Esophagus squamous epithelium (tissue), 5 donors: ENCODE measurements at regions not wholly inside any gene's neighbourhood (a gene's known extent, or its start where the extent isn't known, plus 50 kb on each side); places are given as distances from the start of the nearest gene placed in this dataset.

ENCODE experiments used
- DNase-seq: peaks from one replicate; lab custom pipeline; 2025; lab: John Stamatoyannopoulos, UW
- H3K27ac ChIP-seq, 4 donors: fragments of 200-600 bp; sonication (generic); one replicate each; pipeline ENCODE4 v1.5.1; 2016 to 2019; ENCODE audit warnings: mild to moderate bottlenecking in 1 of 4
- H3K27me3 ChIP-seq, 4 donors: fragments of 200-600 bp; sonication (generic); 1 replicate in 3 of 4; 2 replicates in 1 of 4; pipeline versions ENCODE4 v1.5.1 to v1.6.0; 2017 to 2021; ENCODE audit warnings: antibody characterized with exemption in 1 of 4
- H3K36me3 ChIP-seq, 3 donors: fragments of 200-600 bp; sonication (generic); one replicate each; pipeline ENCODE4 v1.5.1; 2016 to 2019
- H3K4me1 ChIP-seq, 3 donors: fragments of 200-600 bp; sonication (generic); one replicate each; pipeline ENCODE4 v1.5.1; 2017 to 2019
- H3K4me3 ChIP-seq, 4 donors: fragments of 200-600 bp; sonication (generic); 1 replicate in 3 of 4; 2 replicates in 1 of 4; pipeline ENCODE4 v1.5.1; 2016 to 2019; ENCODE audit warnings: mild to moderate bottlenecking in 2 of 4, moderate library complexity in 1 of 4
- H3K9me3 ChIP-seq, 3 donors: fragments of 200-600 bp; sonication (generic); one replicate each; pipeline ENCODE4 v1.5.1; 2016 to 2019
- POLR2A ChIP-seq, 4 donors: fragments of 450-650 bp; IDR thresholded peaks; one replicate each; pipeline ENCODE4 v1.6.1; 2017; ENCODE audit warnings: antibody characterized with exemption in 4 of 4, mild to moderate bottlenecking in 4 of 4, moderate library complexity in 3 of 4
- WGBS, 2 donors: methylation state at CpG; one replicate each; pipeline ENCODE4 v1.1.5; 2018; 5-methylcytosine and 5-hydroxymethylcytosine counted together
- intact Hi-C: fragments of 100-400 bp; cut with DNase I; formaldehyde crosslinking; loops from one replicate; pipeline ENCODE4 v1.15.0; 2022
- TF ChIP-seq, protein P1 (sequence below), 6 experiments: fragments of 450-650 bp in 4 of 6; fragments of 200-600 bp in 2 of 6; sonication (generic) in 2 of 6; IDR thresholded peaks; one replicate each; pipeline ENCODE4 v1.5.1; 2016 to 2019; ENCODE audit warnings: antibody characterized with exemption in 6 of 6, mild to moderate bottlenecking in 4 of 6, moderate library complexity in 4 of 6
- donor health status: DM: yes; HTN: yes; CAD: no.

- no peaks in the 10 kb centered on the region for H3K4me1 ChIP-seq
- H3K36me3 ChIP-seq = no peaks in the 10 kb centered on the region
- no peak overlapping the region for H3K27ac ChIP-seq
- WGBS, 2 donors = 93 to 95% methylated on average over 3 of the region's 3 CpGs
- intact Hi-C loops = no loop called here
- H3K27me3 ChIP-seq = no peaks in the 10 kb centered on the region
- DNase-seq = no peak
- no peaks in the 10 kb centered on the region for H3K9me3 ChIP-seq
- no peak for TF ChIP-seq POLR2A (IDR thresholded peaks at IDR 0.05)
- H3K4me3 ChIP-seq = no peak overlapping the region
Observed at GRCh38 chr1:193973428-193973827, 787.0 kb upstream of the B3GALT2 start.

- no peaks in the 10 kb centered on the region for H3K27me3 ChIP-seq
- H3K9me3 ChIP-seq = no peaks in the 10 kb centered on the region
- no peaks in the 10 kb centered on the region for H3K4me1 ChIP-seq
- intact Hi-C loops = no loop called here
- H3K4me3 ChIP-seq = no peak overlapping the region
- DNase-seq = no peak
- H3K27ac ChIP-seq = no peak overlapping the region
- 64 to 74% methylated on average over 3 of the region's 3 CpGs for WGBS, 2 donors
- H3K36me3 ChIP-seq = no peaks in the 10 kb centered on the region
- TF ChIP-seq, protein P1, sequence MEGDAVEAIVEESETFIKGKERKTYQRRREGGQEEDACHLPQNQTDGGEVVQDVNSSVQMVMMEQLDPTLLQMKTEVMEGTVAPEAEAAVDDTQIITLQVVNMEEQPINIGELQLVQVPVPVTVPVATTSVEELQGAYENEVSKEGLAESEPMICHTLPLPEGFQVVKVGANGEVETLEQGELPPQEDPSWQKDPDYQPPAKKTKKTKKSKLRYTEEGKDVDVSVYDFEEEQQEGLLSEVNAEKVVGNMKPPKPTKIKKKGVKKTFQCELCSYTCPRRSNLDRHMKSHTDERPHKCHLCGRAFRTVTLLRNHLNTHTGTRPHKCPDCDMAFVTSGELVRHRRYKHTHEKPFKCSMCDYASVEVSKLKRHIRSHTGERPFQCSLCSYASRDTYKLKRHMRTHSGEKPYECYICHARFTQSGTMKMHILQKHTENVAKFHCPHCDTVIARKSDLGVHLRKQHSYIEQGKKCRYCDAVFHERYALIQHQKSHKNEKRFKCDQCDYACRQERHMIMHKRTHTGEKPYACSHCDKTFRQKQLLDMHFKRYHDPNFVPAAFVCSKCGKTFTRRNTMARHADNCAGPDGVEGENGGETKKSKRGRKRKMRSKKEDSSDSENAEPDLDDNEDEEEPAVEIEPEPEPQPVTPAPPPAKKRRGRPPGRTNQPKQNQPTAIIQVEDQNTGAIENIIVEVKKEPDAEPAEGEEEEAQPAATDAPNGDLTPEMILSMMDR (IDR thresholded peaks at IDR 0.05) = no peak
- no peak for TF ChIP-seq POLR2A (IDR thresholded peaks at IDR 0.05)
Observed at GRCh38 chr1:193971595-193971994, 785.2 kb upstream of the B3GALT2 start.

DNA sequence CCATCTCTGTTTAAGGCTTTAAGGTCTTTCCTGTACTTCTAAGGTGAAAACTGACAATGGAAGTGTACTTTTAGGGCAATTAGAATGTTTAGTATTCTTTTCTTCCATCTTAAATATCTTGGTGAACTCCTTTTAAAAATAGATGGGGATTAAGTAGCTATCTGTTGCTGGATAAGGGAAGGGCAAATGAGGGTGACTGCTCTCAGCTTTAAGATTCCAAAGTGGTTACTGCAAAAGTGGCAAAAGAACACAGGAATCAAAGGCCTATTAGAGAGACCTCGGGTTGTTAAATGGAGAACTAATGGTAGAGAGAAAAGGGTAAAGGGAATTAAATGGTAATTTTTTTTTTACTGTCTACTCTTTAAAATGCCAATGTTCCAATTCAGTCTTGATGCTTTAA is 774.1 kb upstream of the B3GALT2 start:
- WGBS, 2 donors = 40 to 43% methylated on average over 1 of the region's 1 CpG
- Histone ChIP-seq H3K36me3 (no peaks in the 10 kb centered on the region), H3K9me3 (no peaks in the 10 kb centered on the region), H3K4me3 (no peak overlapping the region), H3K27me3 (no peaks in the 10 kb centered on the region), H3K27ac (no peak overlapping the region), H3K4me1 (no peaks in the 10 kb centered on the region)
- intact Hi-C loops = no loop called here
- TF ChIP-seq, protein P1 (IDR thresholded peaks at IDR 0.05) = no peak
- no peak for TF ChIP-seq POLR2A (IDR thresholded peaks at IDR 0.05)
- DNase-seq = no peak

GRCh38 chr1:193960040-193960439 is 773.6 kb upstream of the B3GALT2 start:
- intact Hi-C loops = no loop called here
- DNase-seq = no peak
- 54 to 71% methylated on average over 2 of the region's 2 CpGs for WGBS, 2 donors
- no peak overlapping the region for H3K27ac ChIP-seq
- no peaks in the 10 kb centered on the region for H3K4me1 ChIP-seq
- no peaks in the 10 kb centered on the region for H3K27me3 ChIP-seq
- TF ChIP-seq, protein P1 (IDR thresholded peaks at IDR 0.05) = no peak
- no peak for TF ChIP-seq POLR2A (IDR thresholded peaks at IDR 0.05)
- no peak overlapping the region for H3K4me3 ChIP-seq
- no peaks in the 10 kb centered on the region for H3K9me3 ChIP-seq
- no peaks in the 10 kb centered on the region for H3K36me3 ChIP-seq

- no peaks in the 10 kb centered on the region for H3K36me3 ChIP-seq
- intact Hi-C loops = no loop called here
- DNase-seq = no peak
- H3K9me3 ChIP-seq = no peaks in the 10 kb centered on the region
- 59 to 65% methylated on average over 6 of the region's 7 CpGs for WGBS, 2 donors
- no peaks in the 10 kb centered on the region for H3K4me1 ChIP-seq
- H3K4me3 ChIP-seq = no peak overlapping the region
- TF ChIP-seq, protein P1 (IDR thresholded peaks at IDR 0.05) = no peak
- TF ChIP-seq POLR2A (IDR thresholded peaks at IDR 0.05) = no peak
- no peak overlapping the region for H3K27ac ChIP-seq
- H3K27me3 ChIP-seq = no peaks in the 10 kb centered on the region
Observed at GRCh38 chr1:193957556-193958095, 771.2 kb upstream of the B3GALT2 start.
